ENCODE measurements at regions not wholly inside any gene's neighbourhood (a gene's known extent, or its start where the extent isn't known, plus 50 kb on each side); places are given as distances from the start of the nearest gene placed in this dataset.

- Histone ChIP-seq H3K9me3 (ENCODE audit: control extremely low read depth in 1 of 5, control insufficient read depth in 4 of 5, insufficient read depth in 2 of 5, low read depth in 1 of 5, low read length in 4 of 5) (peaks cover 2 to 15% (median 9%) of the 10 kb centered on the region in 5 experiments), H3K4me1 (ENCODE audit: control extremely low read depth in 1 of 4, control insufficient read depth in 4 of 4, insufficient read depth in 4 of 4, low read length in 3 of 4) (peaks cover 0 to 11% (median 6%) of the 10 kb centered on the region in 4 experiments), H3K27me3 (replicated peaks in 2 of 5; ENCODE audit: control insufficient read depth in 4 of 5, insufficient read depth in 5 of 5, low read length in 4 of 5) (peaks cover 0 to 56% (median 0%) of the 10 kb centered on the region in 5 experiments), H3K36me3 (ENCODE audit: control insufficient read depth in 4 of 4, insufficient read depth in 4 of 4, low read length in 3 of 4) (no peaks in the 10 kb centered on the region), H3K4me3 (ENCODE audit: control insufficient read depth in 1 of 7, extremely low read depth in 1 of 7, insufficient read depth in 4 of 7, low read depth in 2 of 7, low read length in 6 of 7) (no peak overlapping the region), H3K27ac (ENCODE audit: insufficient read depth in 1 of 2, low read depth in 1 of 2, low read length in 2 of 2, poor library complexity in 1 of 2, severe bottlenecking in 2 of 2) (no peak overlapping the region)
- WGBS (ENCODE audit: insufficient coverage), result 41% methylated on average over 19 of the region's 20 CpGs
- POLR2A ChIA-PET, result no interaction called here
- DNase-seq, result peak; percentile 58 to 84 (median 77)
- CTCF ChIA-PET, result interaction anchor here (1.1 to 2.7 kb wide), 3 partner anchors 13 to 208 kb away, joined by 3 to 14 read pairs (median 3); no protein-coding TSS in a partner anchor
Measured at GRCh38 chr16:86029131-86029741, 130.3 kb downstream of the IRF8 start.

GRCh38 chr16:86030116-86030515, 131.2 kb downstream of the IRF8 start:
- peaks cover 0 to 9% (median 3%) of the 10 kb centered on the region in 5 experiments for H3K9me3 ChIP-seq (ENCODE audit: control extremely low read depth in 1 of 5, control insufficient read depth in 4 of 5, insufficient read depth in 2 of 5, low read depth in 1 of 5, low read length in 4 of 5)
- DNase-seq, result no peak
- peaks cover 0 to 11% (median 6%) of the 10 kb centered on the region in 4 experiments for H3K4me1 ChIP-seq (ENCODE audit: control extremely low read depth in 1 of 4, control insufficient read depth in 4 of 4, insufficient read depth in 4 of 4, low read length in 3 of 4)
- POLR2A ChIA-PET, result no interaction called here
- 92% methylated on average over 9 of the region's 10 CpGs for WGBS (ENCODE audit: insufficient coverage)
- H3K36me3 ChIP-seq (ENCODE audit: control insufficient read depth in 4 of 4, insufficient read depth in 4 of 4, low read length in 3 of 4), result no peaks in the 10 kb centered on the region
- H3K27ac ChIP-seq (ENCODE audit: insufficient read depth in 1 of 2, low read depth in 1 of 2, low read length in 2 of 2, poor library complexity in 1 of 2, severe bottlenecking in 2 of 2), result no peak overlapping the region
- CTCF ChIA-PET, result interaction anchor here (1.1 to 2.7 kb wide), 2 partner anchors 15 to 209 kb away, joined by 3 to 14 read pairs; no protein-coding TSS in a partner anchor
- H3K27me3 ChIP-seq (replicated peaks in 2 of 5; ENCODE audit: control insufficient read depth in 4 of 5, insufficient read depth in 5 of 5, low read length in 4 of 5), result peaks cover 0 to 57% (median 0%) of the 10 kb centered on the region in 5 experiments
- no peak overlapping the region for H3K4me3 ChIP-seq (ENCODE audit: control insufficient read depth in 1 of 7, extremely low read depth in 1 of 7, insufficient read depth in 4 of 7, low read depth in 2 of 7, low read length in 6 of 7)

- ChIA-PET POLR2A (no interaction called here), CTCF (interaction anchor here (1.1 kb wide), 1 partner anchor 30 kb away, joined by 3 read pairs; no protein-coding TSS in a partner anchor)
- Histone ChIP-seq H3K27me3 (replicated peaks in 2 of 5; ENCODE audit: control insufficient read depth in 4 of 5, insufficient read depth in 5 of 5, low read length in 4 of 5) (peaks cover 0 to 57% (median 0%) of the 10 kb centered on the region in 5 experiments), H3K27ac (ENCODE audit: insufficient read depth in 1 of 2, low read depth in 1 of 2, low read length in 2 of 2, poor library complexity in 1 of 2, severe bottlenecking in 2 of 2) (no peak overlapping the region), H3K4me1 (ENCODE audit: control extremely low read depth in 1 of 4, control insufficient read depth in 4 of 4, insufficient read depth in 4 of 4, low read length in 3 of 4) (peaks cover 0 to 5% (median 1%) of the 10 kb centered on the region in 4 experiments), H3K9me3 (ENCODE audit: control extremely low read depth in 1 of 5, control insufficient read depth in 4 of 5, insufficient read depth in 2 of 5, low read depth in 1 of 5, low read length in 4 of 5) (peaks cover 0 to 9% (median 3%) of the 10 kb centered on the region in 5 experiments), H3K36me3 (ENCODE audit: control insufficient read depth in 4 of 4, insufficient read depth in 4 of 4, low read length in 3 of 4) (no peaks in the 10 kb centered on the region), H3K4me3 (ENCODE audit: control insufficient read depth in 1 of 7, extremely low read depth in 1 of 7, insufficient read depth in 4 of 7, low read depth in 2 of 7, low read length in 6 of 7) (no peak overlapping the region)
- no peak for DNase-seq
- WGBS (ENCODE audit: insufficient coverage), result 73% methylated on average over 1 of the region's 5 CpGs
Measured at GRCh38 chr16:86031141-86031678, 132.2 kb downstream of the IRF8 start.

GRCh38 chr16:86033016-86033474, 134.1 kb downstream of the IRF8 start:
- H3K27ac ChIP-seq (ENCODE audit: insufficient read depth in 1 of 2, low read depth in 1 of 2, low read length in 2 of 2, poor library complexity in 1 of 2, severe bottlenecking in 2 of 2), result no peak overlapping the region
- H3K27me3 ChIP-seq (replicated peaks in 2 of 5; ENCODE audit: control insufficient read depth in 4 of 5, insufficient read depth in 5 of 5, low read length in 4 of 5), result peaks cover 0 to 57% (median 2%) of the 10 kb centered on the region in 5 experiments
- H3K36me3 ChIP-seq (ENCODE audit: control insufficient read depth in 4 of 4, insufficient read depth in 4 of 4, low read length in 3 of 4), result no peaks in the 10 kb centered on the region
- peaks cover 0 to 5% (median 3%) of the 10 kb centered on the region in 5 experiments for H3K9me3 ChIP-seq (ENCODE audit: control extremely low read depth in 1 of 5, control insufficient read depth in 4 of 5, insufficient read depth in 2 of 5, low read depth in 1 of 5, low read length in 4 of 5)
- no peak for DNase-seq
- ChIA-PET POLR2A (no interaction called here), CTCF (interaction anchor here (2.3 kb wide), 1 partner anchor 11 kb away, joined by 9 read pairs; no protein-coding TSS in a partner anchor)
- H3K4me1 ChIP-seq (ENCODE audit: control extremely low read depth in 1 of 4, control insufficient read depth in 4 of 4, insufficient read depth in 4 of 4, low read length in 3 of 4), result peaks cover 0 to 5% (median 0%) of the 10 kb centered on the region in 4 experiments
- 86% methylated on average over 17 of the region's 19 CpGs for WGBS (ENCODE audit: insufficient coverage)
- no peak overlapping the region for H3K4me3 ChIP-seq (ENCODE audit: control insufficient read depth in 1 of 7, extremely low read depth in 1 of 7, insufficient read depth in 4 of 7, low read depth in 2 of 7, low read length in 6 of 7)

- peaks cover 0 to 48% (median 3%) of the 10 kb centered on the region in 5 experiments for H3K27me3 ChIP-seq (replicated peaks in 2 of 5; ENCODE audit: control insufficient read depth in 4 of 5, insufficient read depth in 5 of 5, low read length in 4 of 5)
- H3K4me1 ChIP-seq (ENCODE audit: control extremely low read depth in 1 of 4, control insufficient read depth in 4 of 4, insufficient read depth in 4 of 4, low read length in 3 of 4), result peaks cover 0 to 5% (median 1%) of the 10 kb centered on the region in 4 experiments
- H3K36me3 ChIP-seq (ENCODE audit: control insufficient read depth in 4 of 4, insufficient read depth in 4 of 4, low read length in 3 of 4), result no peaks in the 10 kb centered on the region
- ChIA-PET CTCF (interaction anchor here (2.3 kb wide), 1 partner anchor 10 kb away, joined by 9 read pairs; no protein-coding TSS in a partner anchor), POLR2A (no interaction called here)
- H3K27ac ChIP-seq (ENCODE audit: insufficient read depth in 1 of 2, low read depth in 1 of 2, low read length in 2 of 2, poor library complexity in 1 of 2, severe bottlenecking in 2 of 2), result no peak overlapping the region
- H3K9me3 ChIP-seq (ENCODE audit: control extremely low read depth in 1 of 5, control insufficient read depth in 4 of 5, insufficient read depth in 2 of 5, low read depth in 1 of 5, low read length in 4 of 5), result peaks cover 0 to 4% (median 3%) of the 10 kb centered on the region in 5 experiments
- no peak for DNase-seq
- no peak overlapping the region for H3K4me3 ChIP-seq (ENCODE audit: control insufficient read depth in 1 of 7, extremely low read depth in 1 of 7, insufficient read depth in 4 of 7, low read depth in 2 of 7, low read length in 6 of 7)
- WGBS (ENCODE audit: insufficient coverage), result 88% methylated on average over 2 of the region's 4 CpGs
Measured at GRCh38 chr16:86033971-86034370, 135.0 kb downstream of the IRF8 start.

GRCh38 chr16:86034421-86034919, 135.5 kb downstream of the IRF8 start:
- H3K9me3 ChIP-seq (ENCODE audit: control extremely low read depth in 1 of 5, control insufficient read depth in 4 of 5, insufficient read depth in 2 of 5, low read depth in 1 of 5, low read length in 4 of 5), result peaks cover 0 to 4% (median 3%) of the 10 kb centered on the region in 5 experiments
- H3K36me3 ChIP-seq (ENCODE audit: control insufficient read depth in 4 of 4, insufficient read depth in 4 of 4, low read length in 3 of 4), result no peaks in the 10 kb centered on the region
- no peak for DNase-seq
- CTCF ChIA-PET, result interaction anchor here (2.3 kb wide), 1 partner anchor 10 kb away, joined by 9 read pairs; no protein-coding TSS in a partner anchor
- H3K27me3 ChIP-seq (replicated peaks in 2 of 5; ENCODE audit: control insufficient read depth in 4 of 5, insufficient read depth in 5 of 5, low read length in 4 of 5), result peaks cover 0 to 43% (median 3%) of the 10 kb centered on the region in 5 experiments
- POLR2A ChIA-PET, result no interaction called here
- H3K4me1 ChIP-seq (ENCODE audit: control extremely low read depth in 1 of 4, control insufficient read depth in 4 of 4, insufficient read depth in 4 of 4, low read length in 3 of 4), result peaks cover 2 to 3% (median 3%) of the 10 kb centered on the region in 4 experiments
- WGBS (ENCODE audit: insufficient coverage), result 94% methylated on average over 12 of the region's 12 CpGs
- H3K4me3 ChIP-seq (ENCODE audit: control insufficient read depth in 1 of 7, extremely low read depth in 1 of 7, insufficient read depth in 4 of 7, low read depth in 2 of 7, low read length in 6 of 7), result no peak overlapping the region
- no peak overlapping the region for H3K27ac ChIP-seq (ENCODE audit: insufficient read depth in 1 of 2, low read depth in 1 of 2, low read length in 2 of 2, poor library complexity in 1 of 2, severe bottlenecking in 2 of 2)
